GM18858 (cell line): ENCODE measurements at regions not wholly inside any gene's neighbourhood (a gene's known extent, or its start where the extent isn't known, plus 50 kb on each side); places are given as distances from the start of the nearest gene placed in this dataset.
"Not testable (repeated sequence)": the region's sequence is repeated elsewhere in the genome, so short reads cannot be mapped to it uniquely, and the experiment has no call there.

Experiments used
- ATAC-seq: cut with Tn5 transposase; IDR thresholded peaks from one replicate; pipeline ENCODE4 v1.9.1; 2021; ENCODE audit not compliant: unreplicated experiment

DNA sequence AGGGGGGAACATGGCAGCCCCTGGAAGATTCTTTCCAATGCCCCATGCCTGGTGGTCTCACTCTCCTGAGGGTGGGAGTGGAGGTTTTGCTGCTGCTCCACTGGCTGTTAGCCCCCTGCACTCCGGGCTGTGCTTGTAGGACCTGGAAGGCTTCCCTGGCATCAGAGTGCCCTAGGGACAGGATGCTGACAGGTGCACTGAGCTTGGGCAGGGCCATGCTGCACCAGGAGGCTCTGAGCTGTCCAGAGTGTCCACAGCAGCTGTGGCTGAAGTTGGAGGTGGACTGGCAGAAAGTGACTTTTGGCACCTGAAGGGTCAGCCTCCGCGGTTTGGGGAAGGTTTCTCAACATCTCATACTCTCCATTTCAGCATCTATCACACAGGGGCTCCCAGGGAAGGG lies 249.1 kb downstream of the GADD45G start:
- no peak for ATAC-seq

DNA sequence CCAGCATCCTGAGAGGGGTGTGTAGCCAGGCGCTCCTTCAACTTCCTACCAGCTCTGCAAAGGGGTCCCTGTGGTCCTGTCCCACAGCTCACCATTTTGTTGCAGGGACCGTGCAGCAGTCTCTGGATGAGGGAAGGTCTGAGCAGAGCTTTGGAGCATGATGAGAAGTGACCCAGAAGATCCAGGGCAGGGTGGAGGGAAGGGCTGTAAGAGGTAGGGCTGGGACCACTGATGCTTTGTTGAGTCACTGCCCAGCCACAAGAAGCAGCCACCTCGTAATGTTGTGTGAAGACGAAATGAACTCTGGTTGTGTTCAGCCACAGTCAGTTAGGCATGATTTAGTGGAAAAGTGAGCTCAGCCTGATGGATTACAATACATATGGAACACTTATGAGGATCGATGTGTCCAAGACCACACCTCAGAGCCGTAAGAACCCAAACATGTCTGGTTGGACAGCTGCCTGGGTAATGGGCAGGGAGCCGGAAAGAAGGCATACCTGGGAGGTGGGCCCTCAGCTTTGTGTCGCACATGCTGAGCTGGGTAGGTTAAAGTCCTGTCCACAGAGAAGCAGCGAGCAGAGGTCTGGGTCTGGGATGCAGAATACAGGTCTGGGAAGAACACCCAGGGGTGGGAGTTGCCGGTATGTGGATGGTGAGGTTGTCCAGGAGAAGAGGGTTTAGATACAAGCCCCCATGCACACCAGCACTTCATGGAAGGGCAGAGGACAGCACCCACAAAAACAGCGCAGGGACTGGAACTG lies 250.1 kb downstream of the GADD45G start:
- ATAC-seq, result no peak

DNA sequence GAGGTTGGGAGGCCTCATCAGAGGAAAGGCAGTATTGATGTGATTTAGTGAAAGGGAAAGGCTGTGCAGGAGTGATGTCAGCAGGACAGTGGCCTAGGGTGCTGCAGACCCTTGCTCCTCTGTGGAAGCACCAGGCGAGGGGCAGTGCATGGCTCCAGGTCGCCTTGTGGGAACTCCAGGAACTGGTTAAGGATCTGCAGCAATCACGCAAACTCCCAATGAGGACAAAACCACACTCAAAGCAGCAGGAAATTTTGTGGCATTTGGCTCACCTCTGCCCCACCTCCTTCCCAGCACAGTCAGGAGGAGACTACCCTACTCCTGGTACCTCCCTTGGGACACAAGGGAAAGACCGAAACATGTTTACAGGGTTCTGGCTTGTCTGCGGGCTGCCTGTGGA lies 251.5 kb downstream of the GADD45G start:
- not testable (repeated sequence) for ATAC-seq

DNA sequence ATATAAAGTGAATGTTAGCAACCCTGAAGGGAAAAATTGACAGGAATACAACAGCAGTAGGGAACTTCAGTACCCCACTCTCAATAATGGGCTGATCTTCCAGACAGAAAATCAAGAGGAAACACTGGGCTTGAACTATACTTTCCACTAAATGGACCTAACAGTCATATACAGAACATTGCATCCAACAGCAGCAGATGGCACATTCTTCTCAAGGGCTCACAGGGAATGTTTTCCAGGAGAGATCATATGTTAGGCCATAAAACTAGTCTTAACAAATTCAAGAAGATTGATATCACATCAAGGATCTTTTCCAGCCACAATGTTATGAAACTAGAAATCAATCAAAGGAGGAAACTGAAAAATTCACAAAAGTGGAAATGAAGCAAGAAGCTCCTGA lies 252.1 kb downstream of the GADD45G start:
- not testable (repeated sequence) for ATAC-seq

DNA sequence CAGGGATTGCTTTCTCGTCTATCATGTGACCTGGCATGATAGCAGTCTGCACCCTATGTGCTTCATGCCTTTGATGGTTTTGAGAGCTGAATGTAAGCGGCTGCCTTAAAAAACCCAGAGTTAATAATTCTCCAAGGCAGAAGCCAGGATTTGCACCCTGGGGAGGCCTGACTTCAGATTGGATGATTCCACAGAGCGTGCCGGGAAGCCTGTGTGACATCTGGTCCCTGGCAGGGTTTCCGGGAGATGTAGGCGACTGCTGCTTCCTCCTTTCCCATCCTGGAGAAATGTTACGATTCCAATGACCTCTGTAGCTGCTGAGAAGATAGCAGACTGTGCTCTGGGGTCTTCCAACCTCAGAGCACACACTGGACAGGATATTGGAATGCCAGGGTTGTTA lies 255.0 kb downstream of the GADD45G start:
- ATAC-seq, result not testable (repeated sequence)

DNA sequence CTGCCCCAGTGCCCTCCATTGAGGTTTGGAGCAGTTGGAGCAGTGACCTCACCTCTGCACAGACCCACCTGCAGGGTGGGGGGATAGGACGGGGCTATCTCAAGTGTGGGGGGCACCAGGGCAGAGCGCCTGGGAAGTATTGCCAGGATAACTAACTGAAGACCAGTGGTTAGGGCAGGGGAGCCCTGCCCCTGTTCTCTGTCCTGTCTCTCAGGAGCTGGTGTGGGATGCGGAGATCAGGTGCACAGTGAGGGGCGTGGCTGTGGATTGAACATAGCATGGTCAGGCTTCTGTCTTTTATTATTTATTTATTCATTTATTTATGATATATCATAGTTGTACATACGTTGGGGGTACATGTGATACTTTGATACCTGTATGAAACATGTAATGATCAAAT lies 256.6 kb downstream of the GADD45G start:
- not testable (repeated sequence) for ATAC-seq

DNA sequence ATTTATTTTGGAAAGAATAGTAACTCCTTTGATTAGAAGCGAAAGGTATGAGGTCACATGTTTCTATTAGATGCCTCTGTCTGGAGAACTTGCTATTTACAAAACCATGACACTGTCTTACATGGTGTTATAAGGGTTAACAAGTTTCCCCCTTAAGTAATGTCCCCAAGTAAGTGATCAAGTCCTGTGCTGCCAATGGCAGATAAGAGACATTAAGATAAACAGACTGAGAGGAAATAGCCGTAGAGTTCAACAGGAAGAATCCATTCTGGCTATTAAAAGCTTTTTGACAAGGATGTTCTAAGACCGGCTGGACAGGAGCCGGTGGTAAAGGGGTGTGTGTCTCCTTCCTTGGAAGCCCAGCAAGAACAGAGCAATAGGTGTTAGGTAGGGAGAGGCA lies 257.5 kb downstream of the GADD45G start:
- no peak for ATAC-seq

DNA sequence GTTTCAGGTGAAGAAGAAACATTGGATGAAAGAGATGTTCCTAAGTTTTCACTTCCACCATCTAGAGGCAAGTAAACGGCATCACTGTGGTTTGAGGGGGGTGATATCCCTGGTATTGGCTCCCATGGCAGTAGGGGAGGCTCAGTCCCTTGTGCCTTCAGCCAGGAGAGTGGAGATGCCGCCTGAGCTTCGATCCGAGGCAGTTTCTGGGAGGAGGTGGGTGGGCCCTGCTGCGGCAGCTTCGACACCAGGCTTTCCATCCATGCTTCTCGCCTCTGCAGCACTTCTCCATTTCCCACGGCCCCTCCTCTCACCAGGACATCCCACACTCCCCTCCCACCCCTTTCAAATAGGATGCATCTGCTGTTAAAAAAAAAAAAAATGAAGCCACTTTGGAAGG lies 258.3 kb downstream of the GADD45G start:
- ATAC-seq, result no peak

DNA sequence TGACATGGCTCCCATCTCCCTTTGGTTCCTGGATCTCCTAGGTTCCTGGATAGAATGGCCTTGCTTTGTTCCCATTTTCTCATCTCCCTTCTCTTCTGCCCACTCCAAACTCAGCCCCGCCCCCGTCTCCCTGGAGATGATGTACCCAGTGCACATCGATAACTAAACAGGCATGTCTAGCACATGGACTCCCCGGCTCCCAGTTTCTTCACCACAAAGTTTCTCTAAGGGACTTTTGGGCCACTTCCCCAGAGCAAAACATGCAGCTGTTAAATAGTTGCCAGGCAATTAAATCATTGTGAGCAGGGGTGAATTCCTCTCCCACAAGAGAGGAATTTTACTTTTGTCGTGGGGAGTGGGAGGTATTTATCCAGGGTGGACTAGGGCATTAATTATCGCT lies 259.0 kb downstream of the GADD45G start:
- ATAC-seq, result no peak

DNA sequence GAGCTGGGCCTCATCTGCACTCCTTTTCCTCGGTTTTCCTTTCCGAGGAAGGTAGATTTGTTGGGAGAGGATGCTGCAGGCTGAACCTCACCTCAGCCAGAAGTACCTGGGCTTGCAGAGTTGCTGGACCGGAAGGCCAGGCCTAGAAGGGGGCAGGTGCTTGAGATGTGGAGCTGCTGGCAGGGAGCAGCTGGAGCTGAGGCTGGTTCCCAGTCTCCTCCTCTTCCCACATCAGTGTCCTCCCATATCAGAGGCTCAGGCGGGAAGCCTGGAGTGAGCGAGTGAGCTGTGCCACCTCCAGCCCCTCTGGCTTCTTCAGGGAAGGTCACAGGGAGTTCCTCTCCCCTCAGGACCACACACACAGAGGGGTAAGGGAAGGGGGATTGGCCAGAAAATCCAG lies 259.4 kb downstream of the GADD45G start:
- no peak for ATAC-seq

DNA sequence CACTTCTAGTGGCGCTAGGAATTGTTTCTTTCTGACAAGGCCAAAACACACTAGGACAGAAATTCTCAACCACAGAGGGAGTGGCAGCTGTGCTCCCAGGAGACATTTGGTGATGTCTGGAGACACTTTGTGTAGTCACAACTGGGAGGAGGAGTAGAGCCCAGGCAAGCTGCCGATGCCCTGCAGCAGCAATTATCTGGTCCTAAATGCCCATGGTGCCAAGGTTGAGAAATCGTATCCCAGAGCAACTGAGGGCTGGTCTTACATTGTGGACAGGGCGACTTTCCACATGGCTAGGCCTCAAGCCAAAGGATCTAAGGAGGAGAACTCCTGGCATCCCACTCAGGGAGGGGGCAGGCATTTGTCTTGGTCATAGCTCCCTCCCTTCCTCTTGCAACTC lies 259.9 kb downstream of the GADD45G start:
- no peak for ATAC-seq

DNA sequence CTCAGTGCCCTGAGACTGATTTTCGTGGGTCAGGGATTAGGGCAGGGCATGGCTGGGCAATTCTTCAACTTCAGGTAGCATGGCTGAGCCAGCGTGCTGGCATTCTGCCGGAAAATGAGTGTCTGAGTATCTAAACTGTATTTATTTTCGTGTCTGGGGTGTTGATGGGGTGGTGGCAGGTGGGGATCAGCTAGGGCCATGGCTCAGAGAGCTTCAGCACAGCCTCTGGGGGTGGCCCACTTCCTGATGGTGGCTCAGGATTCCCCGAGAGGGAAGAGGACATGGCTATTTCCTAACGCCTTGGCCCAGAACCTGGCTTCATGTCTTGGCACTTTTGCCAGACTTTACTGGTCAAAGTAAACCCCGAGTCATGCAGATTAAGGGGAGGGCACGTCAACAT lies 260.5 kb downstream of the GADD45G start:
- ATAC-seq, result no peak

DNA sequence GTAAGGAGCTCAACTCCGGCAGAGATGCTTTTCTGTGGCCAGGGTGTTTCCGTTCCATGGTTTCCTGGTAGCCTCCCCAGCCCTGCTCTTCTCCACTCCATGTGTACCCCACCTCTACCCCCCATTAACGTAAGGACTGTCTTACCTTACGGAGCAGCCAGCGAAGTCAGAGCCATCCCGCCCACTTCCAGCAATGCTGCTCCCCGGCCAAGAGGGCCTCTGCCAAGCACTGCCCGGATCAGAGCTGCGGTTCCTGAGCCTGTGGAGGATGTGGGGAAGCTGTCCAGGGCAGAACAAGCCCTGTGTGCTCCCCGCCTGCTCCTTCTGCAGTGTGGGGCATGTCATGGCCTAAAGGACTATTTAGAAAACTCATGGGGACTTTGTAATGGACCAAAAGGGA lies 261.2 kb downstream of the GADD45G start:
- ATAC-seq, result no peak

DNA sequence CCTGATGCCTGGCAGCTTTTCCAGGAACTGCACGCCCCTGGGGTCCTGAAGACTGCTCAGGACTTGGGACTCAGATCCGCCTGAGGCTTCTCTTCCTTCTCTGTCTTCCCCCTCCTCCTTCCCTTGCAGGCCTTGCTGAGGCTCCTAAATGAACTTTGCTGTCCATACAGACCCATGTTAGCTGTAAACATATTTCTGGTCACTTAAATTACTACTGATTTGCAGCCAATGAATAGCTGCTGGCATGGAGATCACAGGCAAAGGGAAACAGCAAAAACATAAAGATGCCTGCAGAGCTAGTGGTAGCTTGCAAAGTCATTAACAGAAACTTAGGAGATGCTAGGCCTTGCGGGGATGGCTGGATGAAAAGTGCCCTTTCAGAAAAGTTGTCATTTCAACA lies 261.9 kb downstream of the GADD45G start:
- no peak for ATAC-seq

DNA sequence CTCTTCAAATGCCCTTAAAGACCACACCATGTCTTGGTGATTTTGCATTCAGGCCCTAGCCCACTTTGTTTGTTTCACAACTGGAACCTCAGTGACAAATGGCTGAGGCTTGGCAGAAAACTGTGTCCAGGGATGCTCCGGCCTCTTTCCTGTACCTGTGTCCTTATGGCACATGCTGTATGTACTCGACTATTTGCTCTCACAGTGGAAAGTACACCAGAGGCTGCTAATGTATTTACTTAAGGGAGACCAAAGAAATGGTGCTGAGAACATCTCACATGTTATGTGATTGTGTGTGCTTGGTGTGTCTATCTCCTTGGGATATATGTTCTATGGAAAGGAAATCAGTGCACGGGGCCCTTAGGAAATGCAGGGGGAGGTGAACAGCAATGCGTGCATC lies 263.3 kb downstream of the GADD45G start:
- no peak for ATAC-seq

DNA sequence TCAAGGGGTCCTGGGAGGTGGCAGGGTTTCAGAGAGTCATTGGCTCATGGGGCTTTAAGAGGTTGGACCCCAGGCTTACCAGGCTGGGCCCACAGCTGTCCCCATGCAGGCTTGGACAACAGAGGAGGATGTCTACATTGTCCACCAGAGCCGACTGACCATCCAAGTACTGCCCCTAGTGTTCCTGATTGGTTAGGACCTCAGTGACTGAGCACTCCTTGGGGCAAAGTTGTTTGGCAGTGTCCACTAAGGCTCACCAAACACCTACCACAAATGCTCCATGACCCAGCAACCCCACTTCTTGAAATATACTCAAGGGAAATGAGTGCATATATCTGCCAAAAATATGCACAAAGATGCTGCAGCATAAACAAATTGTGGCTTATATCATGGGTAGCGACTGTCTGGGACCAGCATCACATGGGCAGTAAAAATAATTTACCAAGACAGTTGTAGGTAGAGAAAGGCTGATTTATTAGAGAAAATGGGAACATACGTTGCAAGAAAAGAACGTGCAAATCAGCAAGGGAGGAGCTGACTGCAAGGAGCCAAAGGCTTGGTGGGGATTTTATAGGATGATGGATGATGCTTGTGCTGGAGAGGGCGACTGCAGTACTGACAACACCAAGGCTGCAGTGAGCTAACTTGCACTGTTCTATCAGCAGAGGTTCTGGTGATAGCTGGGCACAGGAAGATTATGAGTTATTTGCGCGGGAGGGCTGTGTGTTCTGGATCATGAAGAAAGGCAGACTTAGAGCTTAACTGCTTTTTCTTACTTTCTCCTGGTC lies 265.2 kb downstream of the GADD45G start:
- no peak for ATAC-seq

DNA sequence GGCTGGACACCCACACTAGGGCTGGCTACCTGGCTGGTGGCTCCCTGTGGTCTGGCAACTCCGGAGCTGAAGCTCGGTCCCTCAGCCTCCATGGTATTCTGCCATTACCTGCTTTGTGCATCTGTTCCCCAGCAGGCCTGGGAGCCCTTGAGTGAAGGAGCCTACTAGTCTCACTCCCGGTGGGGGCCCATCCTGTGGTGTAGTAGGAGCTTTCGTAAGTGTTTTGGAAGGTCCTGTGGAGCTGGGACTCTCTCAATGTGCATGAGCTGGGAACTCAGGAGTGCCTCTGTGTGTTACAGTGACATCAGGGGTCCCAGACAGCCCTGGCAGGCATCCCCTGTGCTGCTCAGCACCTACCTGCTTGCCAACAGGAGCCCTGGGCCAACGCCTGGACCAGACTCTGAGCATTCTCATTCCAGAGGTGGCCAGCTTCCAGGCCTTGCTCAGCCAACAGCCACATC lies 267.1 kb downstream of the GADD45G start:
- ATAC-seq, result no peak

DNA sequence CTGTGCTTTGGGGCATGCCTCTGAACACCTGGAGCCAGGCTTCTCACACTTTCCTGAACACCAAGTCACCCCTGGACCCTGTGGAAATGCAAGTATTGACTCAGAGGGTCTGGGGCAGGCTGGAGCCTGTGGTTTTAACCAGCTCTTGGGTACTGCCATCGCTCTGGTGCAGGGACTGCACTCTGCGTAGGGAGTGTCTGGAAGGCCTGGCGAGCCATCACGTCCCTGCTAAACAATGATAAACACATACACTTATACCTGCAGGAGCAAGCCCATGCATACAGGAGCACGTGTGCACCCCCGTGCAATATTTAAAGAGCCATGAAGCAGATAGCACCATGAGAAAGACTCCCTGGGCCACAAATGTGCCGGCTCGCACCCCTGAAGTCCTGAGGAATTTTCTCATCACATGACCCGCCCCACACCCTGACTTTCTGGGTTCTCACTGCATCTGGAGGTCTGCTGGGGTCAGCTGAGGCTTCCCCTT lies 267.7 kb downstream of the GADD45G start:
- ATAC-seq, result no peak

DNA sequence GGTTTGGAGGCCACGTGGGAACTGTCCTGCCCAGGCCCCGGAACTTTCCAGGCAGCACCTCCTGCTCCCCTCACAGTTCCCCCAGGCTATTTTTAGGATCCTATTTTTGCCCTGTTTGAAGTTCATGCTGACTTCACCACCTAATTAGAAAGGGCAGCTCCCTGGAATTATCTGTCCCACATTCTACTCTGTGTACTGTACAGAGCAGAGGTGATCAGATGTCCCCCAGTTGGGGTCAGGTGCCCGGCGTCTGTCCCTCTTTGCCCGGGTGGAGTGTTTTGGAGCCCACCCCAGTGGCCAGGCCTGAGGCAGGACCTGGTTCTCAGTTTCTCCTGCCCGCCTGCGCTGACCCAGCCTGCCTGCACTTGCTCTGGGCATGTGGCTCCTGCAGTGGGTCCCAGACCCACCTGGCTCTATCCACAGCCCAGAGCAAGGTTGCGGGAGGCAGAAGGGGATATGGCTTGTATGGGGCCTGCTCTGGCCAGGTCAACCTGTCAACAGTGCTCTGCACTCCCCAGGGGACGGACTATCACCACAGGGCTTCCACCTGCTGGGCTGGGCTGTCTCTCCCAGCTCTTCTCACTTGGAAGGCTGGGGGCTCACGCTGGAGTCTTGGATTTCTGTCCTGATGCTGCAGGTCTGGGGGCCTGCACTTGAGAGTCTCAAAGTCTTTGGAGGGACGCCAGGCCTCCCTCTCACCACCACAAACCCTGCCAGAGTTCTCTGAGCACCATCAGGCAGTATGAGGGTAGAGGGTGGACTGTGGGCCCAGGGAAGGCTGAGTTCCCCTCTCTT lies 268.3 kb downstream of the GADD45G start:
- ATAC-seq, result no peak

DNA sequence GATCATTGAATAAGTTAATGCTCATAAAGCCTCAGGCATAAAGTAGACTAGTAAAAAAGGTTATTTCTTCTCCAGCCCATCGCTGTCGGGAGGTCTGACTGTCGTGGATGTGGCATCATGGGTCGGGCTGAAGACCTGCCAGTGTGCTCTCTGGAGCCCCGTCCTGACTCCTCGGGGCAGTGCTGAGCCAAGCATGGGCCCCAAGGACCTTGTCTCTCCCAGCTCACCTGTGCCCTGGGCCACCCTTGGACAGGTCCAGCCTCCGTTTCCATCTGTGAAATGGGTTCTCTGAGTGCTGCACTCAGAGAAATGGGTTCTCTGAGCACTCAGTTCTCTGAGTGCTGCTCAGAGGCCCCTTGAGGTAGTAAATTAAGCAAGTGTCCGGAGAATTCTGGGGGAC lies 269.0 kb downstream of the GADD45G start:
- no peak for ATAC-seq
